Breast epithelium (tissue), 4 donors: ENCODE measurements at regions not wholly inside any gene's neighbourhood (a gene's known extent, or its start where the extent isn't known, plus 50 kb on each side); places are given as distances from the start of the nearest gene placed in this dataset.

ENCODE experiments used
- DNase-seq, 2 donors: peaks; one replicate each; pipeline ENCODE4 v3.0.0-alpha.2; 2019; ENCODE audit warnings: low spot score in 2 of 2
- H3K27ac ChIP-seq, 2 donors: fragments of 200-600 bp; sonication (generic) in 1 of 2; one replicate each; pipeline ENCODE4 v1.5.1; 2016 to 2019; ENCODE audit warnings: mild to moderate bottlenecking in 1 of 2
- H3K27me3 ChIP-seq, 2 donors: fragments of 200-600 bp; sonication (generic) in 1 of 2; one replicate each; pipeline versions ENCODE4 v1.5.1 to v1.6.0; 2017 to 2019; ENCODE audit warnings: control low read depth in 1 of 2, mild to moderate bottlenecking in 1 of 2
- H3K36me3 ChIP-seq: fragments of 200-600 bp; one replicate; pipeline ENCODE4 v1.5.1; 2019
- H3K4me1 ChIP-seq, 2 donors: fragments of 200-600 bp; sonication (generic); one replicate each; pipeline ENCODE4 v1.5.1; 2016 to 2019; ENCODE audit warnings: control low read depth in 1 of 2
- H3K4me3 ChIP-seq, 3 donors: fragments of 200-600 bp; sonication (generic); 1 replicate in 2 of 3; 2 replicates in 1 of 3; pipeline ENCODE4 v1.5.1; 2016 to 2019; ENCODE audit warnings: mild to moderate bottlenecking in 3 of 3, moderate library complexity in 2 of 3
- H3K9me3 ChIP-seq, 2 donors: fragments of 200-600 bp; sonication (generic) in 1 of 2; one replicate each; pipeline ENCODE4 v1.5.1; 2016 to 2019; ENCODE audit warnings: control low read depth in 1 of 2
- POLR2A ChIP-seq: fragments of 450-650 bp; IDR thresholded peaks from one replicate; pipeline ENCODE4 v1.6.1; 2016; ENCODE audit warnings: antibody characterized with exemption, mild to moderate bottlenecking, moderate library complexity
- POLR2AphosphoS5 ChIP-seq, 3 donors: sonication (generic); formaldehyde crosslinking; IDR thresholded peaks; one replicate each; pipeline ENCODE4 v1.6.1; 2017; ENCODE audit warnings: antibody characterized with exemption in 3 of 3
- intact Hi-C: fragments of 100-400 bp; cut with DNase I; formaldehyde crosslinking; loops from one replicate; pipeline ENCODE4 v1.15.1; 2023; ENCODE audit warnings: low total_unique reads
- TF ChIP-seq, protein P1 (sequence below), 3 donors: fragments of 450-650 bp; IDR thresholded peaks; one replicate each; pipeline ENCODE4 v1.5.1; 2016 to 2017; ENCODE audit warnings: antibody characterized with exemption in 3 of 3, mild to moderate bottlenecking in 3 of 3, moderate library complexity in 3 of 3

DNA sequence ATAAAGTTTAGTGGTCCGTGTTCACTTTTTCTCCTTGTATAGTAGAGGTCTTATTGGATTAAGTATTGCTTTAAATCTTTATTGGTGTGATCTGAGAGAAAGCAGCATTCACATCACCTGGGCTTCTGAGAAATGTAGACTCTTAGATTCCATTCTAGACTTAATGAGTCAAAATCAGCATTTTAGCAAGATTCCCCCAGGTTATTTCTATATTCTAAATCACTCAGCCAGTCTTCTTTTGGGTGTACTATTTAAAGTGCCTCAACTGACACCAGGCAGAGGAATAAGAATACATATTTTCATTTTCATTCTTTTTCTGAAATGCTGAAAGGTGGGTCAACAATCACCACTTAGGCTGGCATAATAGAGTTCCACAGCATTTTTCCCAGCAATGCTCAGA, 481.7 kb downstream of the TUSC7 start:
- Histone ChIP-seq H3K4me1 (no peaks in the 10 kb centered on the region), H3K9me3 (no peaks in the 10 kb centered on the region), H3K36me3 (no peaks in the 10 kb centered on the region), H3K27ac (no peak overlapping the region), H3K27me3 (no peaks in the 10 kb centered on the region), H3K4me3 (no peak overlapping the region)
- no peak for DNase-seq
- intact Hi-C loops, result no loop called here
- TF ChIP-seq, protein P1, sequence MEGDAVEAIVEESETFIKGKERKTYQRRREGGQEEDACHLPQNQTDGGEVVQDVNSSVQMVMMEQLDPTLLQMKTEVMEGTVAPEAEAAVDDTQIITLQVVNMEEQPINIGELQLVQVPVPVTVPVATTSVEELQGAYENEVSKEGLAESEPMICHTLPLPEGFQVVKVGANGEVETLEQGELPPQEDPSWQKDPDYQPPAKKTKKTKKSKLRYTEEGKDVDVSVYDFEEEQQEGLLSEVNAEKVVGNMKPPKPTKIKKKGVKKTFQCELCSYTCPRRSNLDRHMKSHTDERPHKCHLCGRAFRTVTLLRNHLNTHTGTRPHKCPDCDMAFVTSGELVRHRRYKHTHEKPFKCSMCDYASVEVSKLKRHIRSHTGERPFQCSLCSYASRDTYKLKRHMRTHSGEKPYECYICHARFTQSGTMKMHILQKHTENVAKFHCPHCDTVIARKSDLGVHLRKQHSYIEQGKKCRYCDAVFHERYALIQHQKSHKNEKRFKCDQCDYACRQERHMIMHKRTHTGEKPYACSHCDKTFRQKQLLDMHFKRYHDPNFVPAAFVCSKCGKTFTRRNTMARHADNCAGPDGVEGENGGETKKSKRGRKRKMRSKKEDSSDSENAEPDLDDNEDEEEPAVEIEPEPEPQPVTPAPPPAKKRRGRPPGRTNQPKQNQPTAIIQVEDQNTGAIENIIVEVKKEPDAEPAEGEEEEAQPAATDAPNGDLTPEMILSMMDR (IDR thresholded peaks at IDR 0.05), result no peak
- TF ChIP-seq POLR2AphosphoS5 (IDR thresholded peaks at IDR 0.05) (no peak), POLR2A (no peak)

DNA sequence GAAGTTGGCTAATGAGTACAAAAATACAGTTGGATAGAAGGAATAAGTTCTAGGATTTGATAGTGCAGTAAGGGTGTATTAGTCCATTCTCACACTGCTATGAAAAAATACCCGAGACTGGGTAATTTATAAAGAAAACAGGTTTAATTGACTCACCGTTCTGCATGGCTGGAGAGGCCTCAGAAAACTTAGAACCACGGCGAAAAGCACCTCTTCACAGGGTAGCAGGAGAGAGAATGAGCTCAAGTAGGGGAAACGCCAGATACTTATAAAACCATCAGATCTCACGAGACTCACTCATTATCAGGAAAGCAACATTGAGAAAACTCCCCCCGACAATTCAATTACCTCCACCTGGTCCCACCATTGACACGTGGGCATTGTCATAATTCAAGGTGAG, 483.3 kb downstream of the TUSC7 start:
- H3K27me3 ChIP-seq, result no peaks in the 10 kb centered on the region
- H3K4me3 ChIP-seq, result no peak overlapping the region
- no peaks in the 10 kb centered on the region for H3K36me3 ChIP-seq
- TF ChIP-seq POLR2A, result no peak
- TF ChIP-seq POLR2AphosphoS5 (IDR thresholded peaks at IDR 0.05), result no peak
- TF ChIP-seq, protein P1 (IDR thresholded peaks at IDR 0.05), result no peak
- no peak for DNase-seq
- H3K27ac ChIP-seq, result no peak overlapping the region
- H3K4me1 ChIP-seq, result no peaks in the 10 kb centered on the region
- intact Hi-C loops, result no loop called here
- H3K9me3 ChIP-seq, result no peaks in the 10 kb centered on the region

DNA sequence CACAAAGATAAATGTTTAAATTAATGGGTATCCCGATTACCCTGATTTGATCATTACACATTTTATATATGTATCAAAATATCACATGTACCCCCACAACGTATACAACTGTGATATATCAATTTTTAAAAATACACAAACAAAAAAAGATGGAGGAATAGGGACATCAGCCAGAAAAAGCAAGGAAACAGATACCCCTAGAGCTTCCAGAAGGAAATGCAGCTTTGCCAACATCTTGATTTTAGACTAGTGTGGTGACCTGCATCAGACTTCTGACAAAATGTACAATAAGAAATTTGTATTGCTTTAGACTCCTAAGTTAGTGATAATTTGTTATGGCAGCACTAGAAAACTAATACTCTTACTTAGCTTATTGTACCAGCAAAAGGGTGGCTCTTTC, 483.8 kb downstream of the TUSC7 start:
- intact Hi-C loops, result no loop called here
- Histone ChIP-seq H3K36me3 (no peaks in the 10 kb centered on the region), H3K9me3 (no peaks in the 10 kb centered on the region), H3K27ac (no peak overlapping the region), H3K4me3 (no peak overlapping the region), H3K27me3 (no peaks in the 10 kb centered on the region), H3K4me1 (no peaks in the 10 kb centered on the region)
- TF ChIP-seq POLR2AphosphoS5 (IDR thresholded peaks at IDR 0.05) (no peak), POLR2A (no peak)
- TF ChIP-seq, protein P1 (IDR thresholded peaks at IDR 0.05), result no peak
- DNase-seq, result no peak

DNA sequence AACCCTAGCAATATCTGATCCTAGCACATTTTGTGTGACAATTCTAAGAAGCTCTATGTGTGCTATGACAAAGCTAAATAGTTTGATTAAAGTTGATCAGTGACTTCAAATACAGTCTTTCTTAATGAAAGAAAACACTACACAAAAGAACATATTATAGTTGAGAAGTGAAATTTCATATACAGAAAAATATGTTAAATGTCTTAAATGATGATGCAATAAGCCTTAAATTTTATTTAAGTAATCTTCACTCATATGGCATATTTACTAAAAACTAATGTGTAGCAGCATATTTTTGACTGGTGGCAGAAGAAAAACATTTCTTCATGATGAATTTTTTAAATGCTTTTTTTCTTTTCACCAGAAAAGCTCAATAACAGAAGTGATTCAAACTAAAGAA, 485.5 kb downstream of the TUSC7 start:
- H3K36me3 ChIP-seq, result no peaks in the 10 kb centered on the region
- no peak overlapping the region for H3K4me3 ChIP-seq
- no peaks in the 10 kb centered on the region for H3K9me3 ChIP-seq
- DNase-seq, result no peak
- no peaks in the 10 kb centered on the region for H3K27me3 ChIP-seq
- TF ChIP-seq POLR2AphosphoS5 (IDR thresholded peaks at IDR 0.05) (no peak), POLR2A (no peak)
- TF ChIP-seq, protein P1 (IDR thresholded peaks at IDR 0.05), result no peak
- intact Hi-C loops, result no loop called here
- H3K4me1 ChIP-seq, result no peaks in the 10 kb centered on the region
- H3K27ac ChIP-seq, result no peak overlapping the region

DNA sequence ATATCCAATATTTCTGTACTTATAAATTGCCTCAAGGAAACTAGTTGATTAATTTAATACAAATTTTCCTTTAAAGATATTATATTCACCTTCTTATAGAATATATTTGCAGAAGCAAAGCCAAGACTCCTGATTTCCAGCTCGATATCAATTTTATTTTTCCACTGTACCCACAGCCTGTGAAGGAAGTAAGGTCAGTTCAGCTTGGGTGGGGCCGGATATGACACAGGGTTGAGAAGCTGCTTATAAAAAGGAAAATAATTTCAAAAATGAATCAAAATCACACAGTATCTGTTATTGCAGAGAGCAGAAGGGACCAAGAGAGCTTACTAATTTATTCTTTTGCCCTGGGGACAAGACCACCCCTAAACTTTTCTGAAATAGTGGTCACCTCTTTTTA, 491.4 kb downstream of the TUSC7 start:
- H3K4me3 ChIP-seq, result no peak overlapping the region
- intact Hi-C loops, result no loop called here
- H3K4me1 ChIP-seq, result no peaks in the 10 kb centered on the region
- no peak overlapping the region for H3K27ac ChIP-seq
- no peaks in the 10 kb centered on the region for H3K36me3 ChIP-seq
- TF ChIP-seq POLR2AphosphoS5 (IDR thresholded peaks at IDR 0.05) (no peak), POLR2A (no peak)
- TF ChIP-seq, protein P1 (IDR thresholded peaks at IDR 0.05), result no peak
- no peaks in the 10 kb centered on the region for H3K27me3 ChIP-seq
- DNase-seq, result no peak
- no peaks in the 10 kb centered on the region for H3K9me3 ChIP-seq
